GM08714 (cell line): ENCODE measurements at regions not wholly inside any gene's neighbourhood (a gene's known extent, or its start where the extent isn't known, plus 50 kb on each side); places are given as distances from the start of the nearest gene placed in this dataset.

Experiments used
- H3K4me3 ChIP-seq: fragments of 200-500 bp; sonication (Bioruptor generic); 2 replicates; pipeline ENCODE4 v1.5.1; 2014; ENCODE audit warnings: mild to moderate bottlenecking, low read length, inconsistent platforms
- ZNF274 ChIP-seq: IDR thresholded peaks from 2 replicates; pipeline ENCODE4 v1.6.1; 2012; ENCODE audit warnings: mild to moderate bottlenecking, low read depth, low read length

DNA sequence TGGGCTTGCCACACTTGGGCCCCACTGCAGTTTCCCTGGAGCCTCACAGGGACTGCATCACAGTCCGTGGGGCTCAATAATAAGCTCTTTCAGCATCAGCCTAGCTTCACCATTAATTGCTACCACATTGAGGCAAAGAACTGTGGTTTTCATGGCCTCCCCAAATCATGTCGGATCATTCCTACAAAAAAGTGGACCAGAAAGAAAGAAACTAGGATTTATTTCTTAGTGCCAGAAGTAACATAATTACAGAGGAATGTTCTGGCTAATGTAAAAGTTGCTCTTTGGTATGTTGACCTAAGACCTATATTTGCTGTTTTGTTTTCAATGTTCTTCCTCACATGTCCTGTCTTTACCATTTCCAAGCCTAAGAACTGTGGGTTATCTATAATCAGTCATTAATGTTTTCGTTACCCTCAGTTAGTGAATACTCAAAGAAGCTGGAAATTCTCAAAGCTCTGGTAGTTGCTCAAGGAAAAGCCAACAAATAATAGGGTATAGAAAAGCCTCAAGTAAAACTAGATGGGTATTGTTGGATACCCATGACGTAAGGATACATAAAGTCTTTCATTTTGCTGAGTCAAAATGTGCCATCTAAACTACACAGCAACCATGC lies 173.9 kb downstream of the LTN1 start:
- no peak overlapping the region for H3K4me3 ChIP-seq
- no peak for TF ChIP-seq ZNF274

DNA sequence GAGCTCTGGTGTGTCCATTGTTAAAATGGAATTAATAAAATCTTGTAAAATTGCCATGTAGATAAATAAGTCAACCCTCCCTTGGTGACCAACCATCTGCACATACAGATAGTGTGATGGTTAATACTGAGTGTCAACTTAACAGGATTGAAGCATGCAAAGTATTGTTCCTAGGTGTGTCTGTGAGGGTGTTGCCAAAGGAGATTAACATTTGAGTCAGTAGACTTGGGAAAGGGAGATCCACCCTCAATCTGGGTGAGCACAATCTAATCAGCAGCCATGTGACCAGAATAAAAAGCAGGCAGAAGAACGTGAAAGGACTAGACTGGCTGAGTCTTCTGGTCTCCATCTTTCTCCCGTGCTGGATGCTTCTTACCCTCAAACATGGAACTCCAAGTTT lies 174.8 kb downstream of the LTN1 start:
- TF ChIP-seq ZNF274, result no peak
- H3K4me3 ChIP-seq, result no peak overlapping the region

- no peak for TF ChIP-seq ZNF274
- no peak overlapping the region for H3K4me3 ChIP-seq
Observed at GRCh38 chr21:28811860-28812259, 180.8 kb downstream of the LTN1 start.

DNA sequence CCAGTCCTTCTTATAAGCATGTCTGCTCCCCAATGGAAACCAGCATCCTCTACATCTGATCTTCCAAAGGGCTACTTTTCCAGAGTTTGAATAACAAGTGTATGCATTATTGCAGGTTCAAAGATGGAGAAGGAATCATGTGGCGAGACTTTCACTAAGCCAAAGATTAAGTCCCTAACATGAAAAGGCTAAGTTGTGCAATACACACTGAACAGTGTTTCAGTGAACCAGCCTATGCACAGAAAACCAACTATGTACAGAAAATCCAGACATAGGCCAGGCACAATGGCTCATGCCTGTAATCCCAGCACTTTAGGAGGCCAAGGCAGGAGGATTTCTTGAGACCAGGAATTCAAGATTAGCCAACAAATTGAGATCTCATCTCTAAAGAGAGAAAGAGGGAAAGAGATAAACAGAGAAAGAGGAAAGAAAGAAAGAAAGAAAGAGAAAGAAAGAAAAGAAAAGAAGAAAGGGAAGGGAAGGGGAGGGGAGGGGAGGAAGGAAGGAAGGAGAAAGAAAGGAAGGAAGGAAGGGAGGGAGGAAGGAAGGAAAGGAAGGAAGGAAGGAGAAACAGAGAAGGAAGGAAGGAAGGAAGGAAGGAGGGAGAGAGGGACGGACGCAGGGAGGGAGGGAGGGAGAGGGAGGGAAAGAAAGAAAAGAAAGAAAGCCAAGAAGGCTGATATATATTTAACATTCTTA lies 181.7 kb downstream of the LTN1 start:
- no peak overlapping the region for H3K4me3 ChIP-seq
- no peak for TF ChIP-seq ZNF274

DNA sequence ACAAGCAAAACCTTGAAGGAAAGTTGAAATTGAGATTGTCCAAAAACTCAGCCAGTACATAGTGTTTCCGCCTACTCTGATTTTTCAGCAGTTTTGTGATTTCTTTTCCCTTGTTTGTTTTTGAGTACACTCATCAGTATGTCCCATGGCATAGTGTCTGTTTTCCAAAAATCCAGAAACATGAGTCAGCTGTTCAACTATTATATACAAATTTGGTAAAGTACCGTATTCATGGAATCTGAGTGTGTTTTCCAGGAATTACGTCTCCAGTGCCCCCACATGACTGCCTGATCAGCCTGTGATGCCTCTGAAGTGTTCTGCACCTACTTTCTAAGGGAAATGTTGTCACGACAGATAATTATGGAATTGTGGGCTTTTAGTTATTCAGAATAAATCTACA lies 186.8 kb downstream of the LTN1 start:
- H3K4me3 ChIP-seq, result no peak overlapping the region
- no peak for TF ChIP-seq ZNF274

- TF ChIP-seq ZNF274, result no peak
- H3K4me3 ChIP-seq, result no peak overlapping the region
Observed at GRCh38 chr21:28804089-28804670, 188.5 kb downstream of the LTN1 start.

- H3K4me3 ChIP-seq, result no peak overlapping the region
- no peak for TF ChIP-seq ZNF274
Observed at GRCh38 chr21:28801906-28802305, 190.8 kb downstream of the LTN1 start.

- TF ChIP-seq ZNF274, result no peak
- H3K4me3 ChIP-seq, result no peak overlapping the region
Observed at GRCh38 chr21:28799926-28800325, 192.8 kb downstream of the LTN1 start.

- H3K4me3 ChIP-seq, result no peak overlapping the region
- TF ChIP-seq ZNF274, result no peak
Observed at GRCh38 chr21:28798798-28799197, 193.9 kb downstream of the LTN1 start.

- no peak for TF ChIP-seq ZNF274
- no peak overlapping the region for H3K4me3 ChIP-seq
Observed at GRCh38 chr21:28795251-28795650, 197.4 kb downstream of the LTN1 start.

- no peak overlapping the region for H3K4me3 ChIP-seq
- no peak for TF ChIP-seq ZNF274
Observed at GRCh38 chr21:28794371-28794851, 198.3 kb downstream of the LTN1 start.

DNA sequence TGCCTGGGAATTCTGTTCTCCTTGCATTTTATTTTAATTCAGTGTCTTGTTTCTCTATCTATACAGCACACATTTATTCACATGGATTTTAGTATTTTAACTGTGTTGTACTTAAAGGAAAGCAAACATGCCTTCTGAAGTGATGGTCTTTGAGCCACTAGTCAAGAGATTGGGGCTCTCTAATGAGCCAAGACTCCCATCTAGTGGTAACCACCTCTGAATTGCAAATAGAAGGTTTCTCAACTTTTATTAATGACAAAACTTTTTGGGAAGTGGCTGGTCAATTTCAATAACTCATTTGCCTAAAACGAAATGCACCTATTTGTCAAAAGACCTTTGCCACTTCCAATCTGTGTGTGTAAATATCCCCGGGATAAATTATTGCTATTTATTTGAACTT lies 199.6 kb downstream of the LTN1 start:
- TF ChIP-seq ZNF274, result no peak
- no peak overlapping the region for H3K4me3 ChIP-seq

DNA sequence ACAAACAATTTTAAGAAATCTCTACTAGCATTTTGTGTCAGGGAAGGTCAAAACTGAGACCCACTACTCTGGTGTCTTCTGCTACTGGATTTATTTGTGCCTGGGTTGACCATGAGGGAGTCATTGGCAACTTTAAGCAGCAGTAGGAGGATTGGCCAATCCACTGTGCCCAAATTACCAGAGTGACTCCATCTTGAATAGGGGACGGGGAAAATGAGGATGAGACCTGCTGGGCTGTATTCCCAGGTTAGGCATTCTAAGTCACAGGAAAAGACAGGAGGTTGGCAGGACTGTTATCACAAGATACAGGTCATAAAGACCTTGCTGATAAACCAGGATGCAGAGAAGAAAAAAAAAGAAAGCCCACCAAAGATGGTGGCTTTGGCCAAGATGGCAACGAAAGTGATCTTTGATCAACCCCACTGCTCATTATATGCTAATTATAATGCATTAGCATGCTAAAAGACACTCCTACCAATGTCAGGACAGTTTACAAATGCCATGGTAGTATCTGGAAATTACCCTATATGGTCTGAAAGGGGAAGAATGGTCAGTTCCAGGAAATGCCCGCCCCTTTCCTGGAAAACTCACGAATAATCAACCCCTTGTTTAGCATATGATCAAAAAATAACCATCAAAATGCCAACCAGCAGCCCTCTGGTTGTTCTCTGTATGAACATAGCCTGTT lies 200.9 kb downstream of the LTN1 start:
- H3K4me3 ChIP-seq, result no peak overlapping the region
- TF ChIP-seq ZNF274, result no peak

- no peak overlapping the region for H3K4me3 ChIP-seq
- no peak for TF ChIP-seq ZNF274
Observed at GRCh38 chr21:28790335-28790734, 202.3 kb downstream of the LTN1 start.

DNA sequence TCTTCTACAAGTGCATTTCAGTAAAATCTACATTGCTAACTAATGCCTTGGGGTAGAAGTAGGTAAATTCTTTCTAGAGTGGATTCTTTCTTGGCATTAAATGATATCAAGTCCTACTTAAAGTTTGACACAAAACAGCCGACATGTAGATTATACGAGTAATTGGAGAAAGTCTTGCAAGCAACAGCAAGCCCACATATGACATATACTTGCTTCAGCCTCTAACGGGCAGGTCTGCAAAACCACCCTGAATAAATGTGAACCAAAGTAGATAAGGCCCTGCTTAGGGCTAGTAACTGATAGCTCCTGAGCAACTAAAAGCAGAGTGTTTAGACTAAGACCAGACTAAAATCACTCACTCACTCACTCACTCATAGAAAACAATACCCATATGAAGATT lies 203.2 kb downstream of the LTN1 start:
- TF ChIP-seq ZNF274, result no peak
- H3K4me3 ChIP-seq, result no peak overlapping the region
